MCF 10A (cell line): ENCODE measurements at regions not wholly inside any gene's neighbourhood (a gene's known extent, or its start where the extent isn't known, plus 50 kb on each side); places are given as distances from the start of the nearest gene placed in this dataset.
A peak's percentile ranks its signal among the peaks of the same experiment; 100 is the strongest.

Source experiments
- BruUV-seq: library from RNA; stranded (reverse); fragments of 400-500 nt; replicated peaks from 2 replicates; lab custom pipeline; 2021; lab: Mats Ljungman, UMichigan
- CTCF ChIA-PET: fragments of 300-600 bp; sonication (Branson Sonifier 250); formaldehyde crosslinking; extraction: SDS; loops from one replicate; lab custom pipeline; 2021; ENCODE audit warnings: antibody characterized with exemption, inconsistent platforms; lab: Yijun Ruan, JAX
- POLR2A ChIA-PET: fragments of 300-600, 350-650 bp; sonication (Branson Sonifier 250); formaldehyde crosslinking; extraction: SDS; loops from one replicate; lab custom pipeline; 2020; ENCODE audit warnings: antibody characterized with exemption, inconsistent platforms; lab: Yijun Ruan, JAX
- DNase-seq: peaks from one replicate; pipeline ENCODE4 v3.0.0-alpha.2; 2018; ENCODE audit not compliant: unreplicated experiment
- H3K27ac Mint-ChIP-seq: one replicate; pipeline ENCODE4 v1.8.0; 2022; ENCODE audit warnings: mild to moderate bottlenecking, low read depth, mixed read lengths; ENCODE audit not compliant: unreplicated experiment
- H3K27me3 Mint-ChIP-seq: one replicate; pipeline ENCODE4 v1.8.0; 2022; ENCODE audit warnings: mixed read lengths; ENCODE audit not compliant: insufficient read depth, unreplicated experiment
- H3K36me3 Mint-ChIP-seq: one replicate; pipeline ENCODE4 v1.8.0; 2022; ENCODE audit warnings: mild to moderate bottlenecking, moderate library complexity, mixed read lengths; ENCODE audit not compliant: insufficient read depth, unreplicated experiment
- H3K4me1 Mint-ChIP-seq: one replicate; pipeline ENCODE4 v1.8.0; 2022; ENCODE audit warnings: mixed read lengths; ENCODE audit not compliant: insufficient read depth, unreplicated experiment
- H3K4me3 Mint-ChIP-seq: one replicate; pipeline ENCODE4 v1.8.0; 2022; ENCODE audit warnings: mild to moderate bottlenecking, moderate library complexity, mixed read lengths; ENCODE audit not compliant: unreplicated experiment
- H3K9me3 Mint-ChIP-seq: one replicate; pipeline ENCODE4 v1.8.0; 2022; ENCODE audit warnings: mixed read lengths; ENCODE audit not compliant: unreplicated experiment
- intact Hi-C: fragments of 100-400 bp; cut with micrococcal nuclease; formaldehyde crosslinking; loops from 2 replicates; pipeline ENCODE4 v1.14.1; 2022
- TF ChIP-seq, protein P1 (sequence below): fragments of 200-600 bp; IDR thresholded peaks from one replicate; pipeline ENCODE4 v1.8.0; 2022; ENCODE audit warnings: antibody characterized with exemption, mild to moderate bottlenecking; ENCODE audit not compliant: unreplicated experiment

DNA sequence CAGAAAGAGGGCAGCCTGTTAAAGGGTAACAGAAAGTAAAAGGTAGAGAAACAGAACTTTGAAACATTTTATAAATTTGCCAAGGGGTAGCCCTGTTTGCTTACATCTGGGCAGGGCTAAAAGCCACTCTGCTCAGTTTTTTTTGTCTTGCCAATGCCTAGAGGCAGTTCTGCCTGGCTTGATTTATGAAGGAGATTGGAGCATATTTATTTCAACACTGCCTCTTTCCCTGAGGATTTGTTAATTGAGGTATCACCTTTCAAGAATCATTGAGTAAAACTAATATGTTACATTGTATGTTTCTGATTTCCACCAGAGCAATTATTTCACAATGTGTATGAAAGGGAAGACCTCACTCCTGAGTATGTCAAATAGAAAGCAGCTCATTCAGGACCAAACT lies 160.8 kb downstream of the GXYLT1 start:
- Mint-ChIP-seq H3K27ac (no peak overlapping the region), H3K9me3 (no peaks in the 10 kb centered on the region), H3K4me1 (no peaks in the 10 kb centered on the region), H3K4me3 (no peak overlapping the region), H3K36me3 (no peaks in the 10 kb centered on the region), H3K27me3 (no peaks in the 10 kb centered on the region)
- CTCF ChIA-PET: interaction anchor here (0.7 to 1.2 kb wide), 3 partner anchors 11 to 40 kb away, joined by 3 to 5 read pairs (median 3); no protein-coding TSS in a partner anchor
- POLR2A ChIA-PET: no interaction called here
- TF ChIP-seq, protein P1, sequence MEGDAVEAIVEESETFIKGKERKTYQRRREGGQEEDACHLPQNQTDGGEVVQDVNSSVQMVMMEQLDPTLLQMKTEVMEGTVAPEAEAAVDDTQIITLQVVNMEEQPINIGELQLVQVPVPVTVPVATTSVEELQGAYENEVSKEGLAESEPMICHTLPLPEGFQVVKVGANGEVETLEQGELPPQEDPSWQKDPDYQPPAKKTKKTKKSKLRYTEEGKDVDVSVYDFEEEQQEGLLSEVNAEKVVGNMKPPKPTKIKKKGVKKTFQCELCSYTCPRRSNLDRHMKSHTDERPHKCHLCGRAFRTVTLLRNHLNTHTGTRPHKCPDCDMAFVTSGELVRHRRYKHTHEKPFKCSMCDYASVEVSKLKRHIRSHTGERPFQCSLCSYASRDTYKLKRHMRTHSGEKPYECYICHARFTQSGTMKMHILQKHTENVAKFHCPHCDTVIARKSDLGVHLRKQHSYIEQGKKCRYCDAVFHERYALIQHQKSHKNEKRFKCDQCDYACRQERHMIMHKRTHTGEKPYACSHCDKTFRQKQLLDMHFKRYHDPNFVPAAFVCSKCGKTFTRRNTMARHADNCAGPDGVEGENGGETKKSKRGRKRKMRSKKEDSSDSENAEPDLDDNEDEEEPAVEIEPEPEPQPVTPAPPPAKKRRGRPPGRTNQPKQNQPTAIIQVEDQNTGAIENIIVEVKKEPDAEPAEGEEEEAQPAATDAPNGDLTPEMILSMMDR: no peak
- DNase-seq: peak; percentile 58
- BruUV-seq: no TSS peak
- intact Hi-C loops: no loop called here

DNA sequence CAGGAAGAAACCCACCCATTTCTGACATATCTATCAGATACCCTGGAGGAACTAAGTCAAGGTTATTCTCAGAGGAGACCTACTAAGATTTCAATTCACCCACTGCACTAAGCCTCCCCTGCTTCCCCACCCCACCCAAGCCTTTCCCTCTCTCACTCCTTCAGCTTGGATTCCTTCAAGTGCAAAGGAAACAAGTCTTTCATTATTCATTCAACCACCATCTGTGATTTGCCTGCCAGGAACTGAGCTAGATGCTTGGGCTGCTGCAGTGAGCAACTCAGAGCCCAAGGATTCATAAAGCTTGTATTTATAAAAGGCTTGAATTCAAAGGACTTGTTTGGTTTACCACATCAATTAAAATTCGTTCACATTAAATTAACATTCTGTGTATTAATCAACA lies 161.3 kb downstream of the GXYLT1 start:
- no TSS peak for BruUV-seq
- H3K27me3 Mint-ChIP-seq: no peaks in the 10 kb centered on the region
- TF ChIP-seq, protein P1: no peak
- no peak for DNase-seq
- H3K4me1 Mint-ChIP-seq: no peaks in the 10 kb centered on the region
- no peaks in the 10 kb centered on the region for H3K9me3 Mint-ChIP-seq
- intact Hi-C loops: no loop called here
- no peak overlapping the region for H3K4me3 Mint-ChIP-seq
- ChIA-PET POLR2A (interaction anchor here (0.5 kb wide), 1 partner anchor 349 kb away, joined by 3 read pairs; no protein-coding TSS in a partner anchor), CTCF (interaction anchor here (0.6 to 1.2 kb wide), 4 partner anchors 11 to 200 kb away, joined by 3 to 5 read pairs (median 3); no protein-coding TSS in a partner anchor)
- H3K27ac Mint-ChIP-seq: no peak overlapping the region
- no peaks in the 10 kb centered on the region for H3K36me3 Mint-ChIP-seq

DNA sequence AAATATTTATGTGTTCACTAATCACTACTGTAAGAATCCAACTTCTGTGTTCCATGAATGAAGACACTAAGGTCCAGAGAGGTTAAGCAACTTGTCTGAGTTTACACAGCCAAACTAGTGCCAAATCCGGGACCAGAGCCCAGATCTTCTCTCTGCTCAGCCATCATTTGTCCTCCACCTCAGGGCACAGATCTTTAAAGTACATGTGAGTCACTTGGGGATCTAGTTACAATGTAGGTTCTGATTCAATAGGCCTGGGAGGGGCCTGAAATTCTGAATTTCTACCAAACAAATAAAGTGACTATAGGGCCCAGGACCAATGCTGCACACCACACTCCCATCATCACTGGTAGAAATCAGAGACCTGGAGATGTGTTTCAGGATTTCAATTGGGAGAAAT lies 162.9 kb downstream of the GXYLT1 start:
- ChIA-PET CTCF (interaction anchor here (0.7 kb wide), 1 partner anchor 43 kb away, joined by 5 read pairs; no protein-coding TSS in a partner anchor), POLR2A (no interaction called here)
- TF ChIP-seq, protein P1: no peak
- no peaks in the 10 kb centered on the region for H3K36me3 Mint-ChIP-seq
- H3K4me1 Mint-ChIP-seq: no peaks in the 10 kb centered on the region
- H3K27ac Mint-ChIP-seq: no peak overlapping the region
- DNase-seq: peak; percentile 86
- no peaks in the 10 kb centered on the region for H3K27me3 Mint-ChIP-seq
- intact Hi-C loops: no loop called here
- no peak overlapping the region for H3K4me3 Mint-ChIP-seq
- BruUV-seq: no TSS peak
- H3K9me3 Mint-ChIP-seq: no peaks in the 10 kb centered on the region

DNA sequence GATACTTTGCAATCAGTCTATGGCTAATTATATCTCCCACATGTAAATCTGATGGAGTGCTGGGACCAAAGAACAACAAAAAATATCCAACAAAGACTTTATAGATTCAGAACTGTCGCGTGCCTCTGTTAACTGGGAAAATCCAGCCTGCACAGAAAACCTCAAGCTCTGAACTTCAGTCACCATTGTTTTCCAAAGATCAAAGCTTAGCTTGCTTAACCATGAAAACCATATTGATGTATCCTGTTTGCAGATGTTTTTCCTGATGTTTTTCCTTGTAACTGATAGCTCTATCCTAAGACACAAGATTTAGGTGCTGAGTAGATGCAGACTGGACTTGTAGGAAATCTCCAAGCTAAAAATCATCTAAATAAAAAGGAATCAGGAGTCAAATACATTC lies 163.7 kb downstream of the GXYLT1 start:
- intact Hi-C loops: no loop called here
- Mint-ChIP-seq H3K4me1 (no peaks in the 10 kb centered on the region), H3K27ac (no peak overlapping the region), H3K4me3 (no peak overlapping the region), H3K36me3 (no peaks in the 10 kb centered on the region), H3K9me3 (no peaks in the 10 kb centered on the region), H3K27me3 (no peaks in the 10 kb centered on the region)
- ChIA-PET CTCF (interaction anchor here (0.7 kb wide), 1 partner anchor 44 kb away, joined by 5 read pairs; no protein-coding TSS in a partner anchor), POLR2A (no interaction called here)
- DNase-seq: no peak
- BruUV-seq: no TSS peak
- TF ChIP-seq, protein P1: no peak
